ENCODE measurements at regions not wholly inside any gene's neighbourhood (a gene's known extent, or its start where the extent isn't known, plus 50 kb on each side); places are given as distances from the start of the nearest gene placed in this dataset.

DNA sequence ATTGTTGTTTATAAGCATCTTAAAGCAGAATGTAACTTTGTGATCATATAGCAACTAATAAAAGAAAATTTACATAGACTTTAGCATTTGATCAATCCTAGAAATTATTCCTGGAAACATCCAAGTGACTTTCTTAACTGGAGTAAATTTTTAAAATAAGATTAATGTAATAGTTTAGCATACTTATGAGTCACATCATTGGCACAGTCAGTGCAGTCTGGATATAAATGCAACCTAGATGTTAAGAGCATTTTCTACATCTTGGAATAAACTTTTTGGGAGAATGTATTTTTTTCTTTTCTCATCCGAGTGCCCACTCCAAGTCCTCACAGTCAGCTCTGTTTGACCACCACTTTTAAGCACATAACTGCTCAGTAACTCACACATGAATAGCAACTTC is 324.6 kb upstream of the PLSCR5 start:
- Mint-ChIP-seq H3K4me3 (no peak overlapping the region), H3K9me3 (peaks cover 0 to 11% (median 3%) of the 10 kb centered on the region in 11 donors), H3K27ac (no peak overlapping the region), H3K4me1 (no peaks in the 10 kb centered on the region), H3K27me3 (no peaks in the 10 kb centered on the region), H3K36me3 (no peaks in the 10 kb centered on the region)
- H3K36me3 ChIP-seq (ENCODE audit: control insufficient read depth in 2 of 3, insufficient read depth in 3 of 3, low read length in 3 of 3), result no peaks in the 10 kb centered on the region
- no peak overlapping the region for H3K27ac ChIP-seq (ENCODE audit: low read depth, low read length)
- CTCF ChIA-PET, result no interaction called here
- no peaks in the 10 kb centered on the region for H3K27me3 ChIP-seq (ENCODE audit: control insufficient read depth in 2 of 2, insufficient read depth in 2 of 2, low read length in 2 of 2)
- intact Hi-C loops (cut with micrococcal nuclease), result no loop called here
- H3K4me1 ChIP-seq (ENCODE audit: control insufficient read depth in 2 of 2, insufficient read depth in 2 of 2, low read length in 2 of 2), result no peaks in the 10 kb centered on the region
- POLR2A ChIA-PET, result no interaction called here
- H3K9me3 ChIP-seq (ENCODE audit: control insufficient read depth in 2 of 3, low read length in 3 of 3), result no peaks in the 10 kb centered on the region
- ATAC-seq (no peak), DNase-seq (no peak)
- no peak overlapping the region for H3K4me3 ChIP-seq (ENCODE audit: low read length)

DNA sequence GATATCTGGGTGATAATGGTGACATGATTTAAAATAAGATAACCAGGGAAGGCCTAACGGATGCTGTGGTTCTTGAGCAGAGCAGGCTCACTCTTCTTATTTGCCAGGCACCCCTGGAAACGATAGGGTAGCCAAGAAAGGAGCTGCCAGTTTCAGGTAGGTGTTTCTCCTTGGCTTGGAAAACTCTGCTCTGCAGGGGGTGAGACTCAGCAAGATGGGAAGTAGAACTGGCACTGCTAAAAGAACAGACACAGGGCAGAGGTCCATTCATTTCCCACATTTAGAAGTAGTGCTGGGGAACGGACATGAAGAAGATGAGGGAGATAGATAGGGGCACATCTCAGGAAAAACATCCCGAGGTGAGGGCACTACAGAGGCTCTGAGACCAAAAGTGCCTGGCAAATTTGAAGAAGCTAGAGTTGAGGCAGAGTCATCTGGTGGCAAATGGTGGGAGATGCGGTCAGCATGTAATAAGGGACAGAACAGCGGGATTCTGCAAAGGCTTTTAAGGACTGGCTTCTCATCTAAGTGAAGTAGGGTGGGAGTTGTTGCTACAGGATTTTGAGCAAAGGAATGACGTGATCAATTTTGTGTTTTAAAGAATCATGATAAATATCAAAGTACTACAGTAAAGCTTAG is 323.4 kb upstream of the PLSCR5 start:
- Mint-ChIP-seq H3K36me3 (no peaks in the 10 kb centered on the region), H3K27me3 (no peaks in the 10 kb centered on the region), H3K4me1 (no peaks in the 10 kb centered on the region), H3K9me3 (peaks cover 0 to 11% (median 3%) of the 10 kb centered on the region in 11 donors), H3K4me3 (no peak overlapping the region), H3K27ac (no peak overlapping the region)
- Histone ChIP-seq H3K9me3 (ENCODE audit: control insufficient read depth in 2 of 3, low read length in 3 of 3) (no peaks in the 10 kb centered on the region), H3K27ac (ENCODE audit: low read depth, low read length) (no peak overlapping the region), H3K4me3 (ENCODE audit: low read length) (no peak overlapping the region), H3K27me3 (ENCODE audit: control insufficient read depth in 2 of 2, insufficient read depth in 2 of 2, low read length in 2 of 2) (no peaks in the 10 kb centered on the region), H3K4me1 (ENCODE audit: control insufficient read depth in 2 of 2, insufficient read depth in 2 of 2, low read length in 2 of 2) (no peaks in the 10 kb centered on the region), H3K36me3 (ENCODE audit: control insufficient read depth in 2 of 3, insufficient read depth in 3 of 3, low read length in 3 of 3) (no peaks in the 10 kb centered on the region)
- DNase-seq (no peak), ATAC-seq (no peak)
- intact Hi-C loops (cut with micrococcal nuclease), result no loop called here
- ChIA-PET CTCF (no interaction called here), POLR2A (no interaction called here)

DNA sequence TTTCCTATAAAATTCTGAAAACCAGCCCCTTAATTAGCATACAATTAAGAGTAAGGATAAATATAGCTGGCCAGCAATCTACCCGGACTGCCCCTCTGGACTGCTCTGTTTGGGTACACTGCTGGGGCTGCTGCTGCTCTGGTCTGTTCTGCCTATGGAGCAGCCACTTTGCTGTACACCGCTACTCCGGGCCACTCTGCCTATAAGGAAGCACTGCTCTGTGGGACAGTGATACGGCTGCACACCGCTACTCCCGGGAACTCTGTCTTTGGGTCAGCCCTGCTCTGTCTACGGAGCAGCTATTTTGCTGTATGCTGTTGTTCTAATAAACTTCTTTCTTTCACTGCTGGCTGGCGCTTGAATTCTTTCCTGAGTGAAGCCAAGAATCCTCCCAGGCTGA is 316.5 kb upstream of the PLSCR5 start:
- POLR2A ChIA-PET, result no interaction called here
- no peaks in the 10 kb centered on the region for H3K27me3 ChIP-seq (ENCODE audit: control insufficient read depth in 2 of 2, insufficient read depth in 2 of 2, low read length in 2 of 2)
- intact Hi-C loops (cut with micrococcal nuclease), result no loop called here
- no peak overlapping the region for H3K27ac Mint-ChIP-seq
- no peaks in the 10 kb centered on the region for H3K36me3 Mint-ChIP-seq
- H3K4me3 ChIP-seq (ENCODE audit: low read length), result no peak overlapping the region
- H3K9me3 Mint-ChIP-seq, result peaks cover 0 to 20% (median 5%) of the 10 kb centered on the region in 11 donors
- ATAC-seq, result no peak
- H3K4me1 ChIP-seq (ENCODE audit: control insufficient read depth in 2 of 2, insufficient read depth in 2 of 2, low read length in 2 of 2), result no peaks in the 10 kb centered on the region
- H3K27me3 Mint-ChIP-seq, result no peaks in the 10 kb centered on the region
- no peaks in the 10 kb centered on the region for H3K36me3 ChIP-seq (ENCODE audit: control insufficient read depth in 2 of 3, insufficient read depth in 3 of 3, low read length in 3 of 3)
- H3K4me1 Mint-ChIP-seq, result no peaks in the 10 kb centered on the region
- H3K9me3 ChIP-seq (ENCODE audit: control insufficient read depth in 2 of 3, low read length in 3 of 3), result no peaks in the 10 kb centered on the region
- H3K27ac ChIP-seq (ENCODE audit: low read depth, low read length), result no peak overlapping the region
- no peak overlapping the region for H3K4me3 Mint-ChIP-seq
- no peak for DNase-seq
- CTCF ChIA-PET, result no interaction called here

- ChIA-PET POLR2A (no interaction called here), CTCF (no interaction called here)
- no peak overlapping the region for H3K4me3 Mint-ChIP-seq
- H3K27me3 Mint-ChIP-seq, result no peaks in the 10 kb centered on the region
- Histone ChIP-seq H3K36me3 (ENCODE audit: control insufficient read depth in 2 of 3, insufficient read depth in 3 of 3, low read length in 3 of 3) (no peaks in the 10 kb centered on the region), H3K4me1 (ENCODE audit: control insufficient read depth in 2 of 2, insufficient read depth in 2 of 2, low read length in 2 of 2) (no peaks in the 10 kb centered on the region), H3K9me3 (ENCODE audit: control insufficient read depth in 2 of 3, low read length in 3 of 3) (no peaks in the 10 kb centered on the region), H3K27ac (ENCODE audit: low read depth, low read length) (no peak overlapping the region), H3K4me3 (ENCODE audit: low read length) (no peak overlapping the region), H3K27me3 (ENCODE audit: control insufficient read depth in 2 of 2, insufficient read depth in 2 of 2, low read length in 2 of 2) (no peaks in the 10 kb centered on the region)
- H3K36me3 Mint-ChIP-seq, result no peaks in the 10 kb centered on the region
- no peak for ATAC-seq
- H3K9me3 Mint-ChIP-seq, result peaks cover 0 to 21% (median 6%) of the 10 kb centered on the region in 11 donors
- DNase-seq, result no peak
- no peaks in the 10 kb centered on the region for H3K4me1 Mint-ChIP-seq
- intact Hi-C loops (cut with micrococcal nuclease), result no loop called here
- H3K27ac Mint-ChIP-seq, result no peak overlapping the region
Measured at GRCh38 chr3:146914409-146914808, 309.3 kb upstream of the PLSCR5 start.

DNA sequence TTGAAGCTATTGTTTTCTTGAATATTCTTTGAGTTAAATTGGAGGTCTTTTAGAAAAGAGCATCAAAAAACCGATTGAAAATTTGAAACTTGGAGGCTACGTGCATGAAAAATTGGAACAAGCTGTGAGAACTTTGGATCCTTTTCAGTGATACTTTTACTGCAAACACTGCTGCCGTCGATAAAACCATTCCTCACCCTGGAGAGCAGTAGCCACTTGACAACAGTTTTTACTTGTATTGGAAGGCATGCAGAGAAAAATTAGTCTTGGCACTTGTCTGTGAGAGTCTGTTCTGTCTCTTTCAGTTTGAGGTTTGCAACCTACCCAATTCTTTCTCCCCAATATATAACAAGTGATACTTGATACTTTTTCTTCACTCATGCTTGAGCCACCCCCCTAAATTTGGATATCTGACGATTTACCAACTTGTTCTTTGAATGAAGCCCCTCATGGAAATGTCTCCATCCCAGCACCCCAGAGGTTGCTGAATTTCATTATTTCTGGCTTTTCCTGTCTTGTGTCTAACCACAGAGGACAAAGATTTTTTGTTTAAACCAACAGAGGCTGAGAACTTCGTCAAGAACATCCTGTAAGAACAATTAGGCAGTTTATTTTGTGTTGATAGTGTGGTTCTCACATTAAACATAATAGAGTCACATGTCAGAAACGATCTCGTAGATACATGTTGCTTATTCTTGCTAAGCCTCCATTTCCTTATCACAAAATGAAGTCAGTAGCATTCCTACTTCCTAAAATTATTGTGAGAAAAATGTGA is 307.3 kb upstream of the PLSCR5 start:
- Mint-ChIP-seq H3K4me1 (no peaks in the 10 kb centered on the region), H3K36me3 (no peaks in the 10 kb centered on the region), H3K4me3 (no peak overlapping the region), H3K27me3 (no peaks in the 10 kb centered on the region), H3K27ac (no peak overlapping the region), H3K9me3 (peaks cover 0 to 14% (median 2%) of the 10 kb centered on the region in 11 donors)
- ChIA-PET POLR2A (no interaction called here), CTCF (no interaction called here)
- Histone ChIP-seq H3K9me3 (ENCODE audit: control insufficient read depth in 2 of 3, low read length in 3 of 3) (no peaks in the 10 kb centered on the region), H3K36me3 (ENCODE audit: control insufficient read depth in 2 of 3, insufficient read depth in 3 of 3, low read length in 3 of 3) (no peaks in the 10 kb centered on the region), H3K27ac (ENCODE audit: low read depth, low read length) (no peak overlapping the region), H3K4me1 (ENCODE audit: control insufficient read depth in 2 of 2, insufficient read depth in 2 of 2, low read length in 2 of 2) (no peaks in the 10 kb centered on the region), H3K27me3 (ENCODE audit: control insufficient read depth in 2 of 2, insufficient read depth in 2 of 2, low read length in 2 of 2) (no peaks in the 10 kb centered on the region), H3K4me3 (ENCODE audit: low read length) (no peak overlapping the region)
- DNase-seq (no peak), ATAC-seq (no peak)
- intact Hi-C loops (cut with micrococcal nuclease), result no loop called here

DNA sequence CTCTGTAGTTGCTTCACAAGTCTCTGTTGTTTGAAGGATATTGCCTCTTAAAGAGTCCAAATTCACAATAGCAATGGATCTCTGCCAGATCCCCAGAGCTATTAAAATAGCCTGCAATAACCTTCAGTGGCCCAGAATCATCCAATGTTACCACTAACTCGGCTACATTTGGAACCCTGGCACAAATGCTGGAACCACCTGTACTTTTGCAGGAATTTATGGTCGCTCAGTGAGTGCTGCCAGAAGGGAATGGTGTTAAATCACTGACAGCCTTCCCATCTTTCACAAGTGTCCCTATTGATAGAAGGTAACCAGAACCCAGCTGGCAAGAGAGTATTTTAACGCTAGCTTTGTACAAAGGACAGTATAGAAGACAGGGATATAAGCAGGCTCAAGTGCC is 298.8 kb upstream of the PLSCR5 start:
- CTCF ChIA-PET, result no interaction called here
- no peaks in the 10 kb centered on the region for H3K36me3 ChIP-seq (ENCODE audit: control insufficient read depth in 2 of 3, insufficient read depth in 3 of 3, low read length in 3 of 3)
- H3K4me3 Mint-ChIP-seq, result no peak overlapping the region
- ATAC-seq (no peak), DNase-seq (no peak)
- H3K9me3 Mint-ChIP-seq, result peaks cover 0 to 12% (median 3%) of the 10 kb centered on the region in 11 donors
- H3K27ac ChIP-seq (ENCODE audit: low read depth, low read length), result no peak overlapping the region
- no peaks in the 10 kb centered on the region for H3K36me3 Mint-ChIP-seq
- no peaks in the 10 kb centered on the region for H3K4me1 ChIP-seq (ENCODE audit: control insufficient read depth in 2 of 2, insufficient read depth in 2 of 2, low read length in 2 of 2)
- POLR2A ChIA-PET, result no interaction called here
- no peaks in the 10 kb centered on the region for H3K27me3 Mint-ChIP-seq
- H3K27ac Mint-ChIP-seq, result no peak overlapping the region
- intact Hi-C loops (cut with micrococcal nuclease), result no loop called here
- no peaks in the 10 kb centered on the region for H3K9me3 ChIP-seq (ENCODE audit: control insufficient read depth in 2 of 3, low read length in 3 of 3)
- no peaks in the 10 kb centered on the region for H3K27me3 ChIP-seq (ENCODE audit: control insufficient read depth in 2 of 2, insufficient read depth in 2 of 2, low read length in 2 of 2)
- no peaks in the 10 kb centered on the region for H3K4me1 Mint-ChIP-seq
- H3K4me3 ChIP-seq (ENCODE audit: low read length), result no peak overlapping the region

DNA sequence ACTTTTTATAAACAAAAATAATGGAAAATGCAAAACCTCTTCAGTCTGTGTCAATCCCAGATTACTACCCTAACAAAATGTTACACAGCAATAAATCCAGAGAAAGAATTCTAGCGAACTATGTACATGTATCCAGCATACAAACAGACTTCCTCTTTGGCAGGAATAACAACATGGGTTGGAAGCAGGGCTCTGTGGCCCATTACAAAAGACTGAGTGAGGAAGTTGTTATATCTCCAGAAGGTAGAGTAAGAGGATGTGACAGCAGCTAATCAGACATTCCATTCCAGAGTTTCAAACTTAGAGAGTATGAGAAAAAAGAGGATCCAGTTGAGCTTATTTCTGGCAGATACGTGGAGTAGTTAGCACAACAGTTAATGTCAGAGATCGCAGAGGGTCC is 294.0 kb upstream of the PLSCR5 start:
- H3K9me3 Mint-ChIP-seq, result peaks cover 0 to 24% (median 1%) of the 10 kb centered on the region in 11 donors

More for the DNA sequence above, 294.0 kb upstream of the PLSCR5 start:
- H3K4me3 ChIP-seq (ENCODE audit: low read length), result no peak overlapping the region
- intact Hi-C loops (cut with micrococcal nuclease), result no loop called here
- no peaks in the 10 kb centered on the region for H3K4me1 Mint-ChIP-seq
- H3K27ac Mint-ChIP-seq, result no peak overlapping the region
- DNase-seq (no peak), ATAC-seq (no peak)
- ChIA-PET CTCF (no interaction called here), POLR2A (no interaction called here)
- no peaks in the 10 kb centered on the region for H3K9me3 ChIP-seq (ENCODE audit: control insufficient read depth in 2 of 3, low read length in 3 of 3)
- no peaks in the 10 kb centered on the region for H3K27me3 Mint-ChIP-seq
- H3K27ac ChIP-seq (ENCODE audit: low read depth, low read length), result no peak overlapping the region
- H3K36me3 Mint-ChIP-seq, result no peaks in the 10 kb centered on the region
- H3K4me1 ChIP-seq (ENCODE audit: control insufficient read depth in 2 of 2, insufficient read depth in 2 of 2, low read length in 2 of 2), result no peaks in the 10 kb centered on the region
- H3K27me3 ChIP-seq (ENCODE audit: control insufficient read depth in 2 of 2, insufficient read depth in 2 of 2, low read length in 2 of 2), result no peaks in the 10 kb centered on the region
- no peak overlapping the region for H3K4me3 Mint-ChIP-seq
- no peaks in the 10 kb centered on the region for H3K36me3 ChIP-seq (ENCODE audit: control insufficient read depth in 2 of 3, insufficient read depth in 3 of 3, low read length in 3 of 3)
